Activated B cell treated with CpG ODN at 0.5 μM for 24 hours (primary cell): ENCODE measurements at regions not wholly inside any gene's neighbourhood (a gene's known extent, or its start where the extent isn't known, plus 50 kb on each side); places are given as distances from the start of the nearest gene placed in this dataset.

Experiments used
- ATAC-seq: fragments of 200-7000 bp; cut with Tn5 transposase; one replicate; pipeline ENCODE4 v1.10.0; 2021; ENCODE audit warnings: low read depth, mild to moderate bottlenecking, moderate library complexity
- CTCF ChIA-PET: fragments of 350-600 bp; sonication (Branson Sonifier 250); formaldehyde crosslinking; loops from one replicate; lab custom pipeline; 2021; ENCODE audit warnings: antibody characterized with exemption; lab: Charles Lee
- POLR2A ChIA-PET: fragments of 350-600 bp; sonication (Branson Sonifier 250); formaldehyde crosslinking; loops from one replicate; lab custom pipeline; 2021; ENCODE audit warnings: antibody characterized with exemption; lab: Charles Lee
- DNase-seq: peaks from one replicate; pipeline ENCODE4 v3.0.0; 2022
- H3K27ac Mint-ChIP-seq: one replicate; pipeline ENCODE4 v1.8.0; 2020; ENCODE audit warnings: mixed read lengths
- H3K27me3 Mint-ChIP-seq: one replicate; pipeline ENCODE4 v1.8.0; 2021; ENCODE audit warnings: mixed read lengths
- H3K36me3 Mint-ChIP-seq: one replicate; pipeline ENCODE4 v1.8.0; 2021; ENCODE audit warnings: low read depth, mixed read lengths
- H3K4me1 Mint-ChIP-seq: one replicate; pipeline ENCODE4 v1.8.0; 2021; ENCODE audit warnings: mixed read lengths
- H3K4me3 Mint-ChIP-seq: one replicate; pipeline ENCODE4 v1.8.0; 2020; ENCODE audit warnings: mild to moderate bottlenecking, mixed read lengths
- H3K9me3 Mint-ChIP-seq: one replicate; pipeline ENCODE4 v1.8.0; 2020; ENCODE audit warnings: mixed read lengths
- CTCF ChIP-seq: fragments of 200-600 bp; IDR thresholded peaks from one replicate; pipeline ENCODE4 v1.8.0; 2022; ENCODE audit warnings: antibody characterized with exemption, mild to moderate bottlenecking
- intact Hi-C: fragments of 100-400 bp; cut with micrococcal nuclease; formaldehyde crosslinking; loops from one replicate; pipeline ENCODE4 v1.15.1; 2024

GRCh38 chr2:20122864-20123263, 71.4 kb upstream of the LAPTM4A start:
- no peak for TF ChIP-seq CTCF
- Mint-ChIP-seq H3K36me3 (no peaks in the 10 kb centered on the region), H3K9me3 (no peaks in the 10 kb centered on the region), H3K4me3 (no peak overlapping the region), H3K27me3 (peaks cover 2% of the 10 kb centered on the region), H3K27ac (no peak overlapping the region), H3K4me1 (no peaks in the 10 kb centered on the region)
- ATAC-seq (no peak), DNase-seq (no peak)
- ChIA-PET POLR2A (no interaction called here), CTCF (no interaction called here)
- intact Hi-C loops = no loop called here

- no peaks in the 10 kb centered on the region for H3K36me3 Mint-ChIP-seq
- TF ChIP-seq CTCF = no peak
- ChIA-PET CTCF (no interaction called here), POLR2A (no interaction called here)
- intact Hi-C loops = no loop called here
- H3K9me3 Mint-ChIP-seq = no peaks in the 10 kb centered on the region
- ATAC-seq (no peak), DNase-seq (no peak)
- peaks cover 2% of the 10 kb centered on the region for H3K27me3 Mint-ChIP-seq
- H3K27ac Mint-ChIP-seq = no peak overlapping the region
- no peak overlapping the region for H3K4me3 Mint-ChIP-seq
- H3K4me1 Mint-ChIP-seq = no peaks in the 10 kb centered on the region
Observed at GRCh38 chr2:20120569-20121416, 69.4 kb upstream of the LAPTM4A start.

GRCh38 chr2:20118051-20118450, 66.6 kb upstream of the LAPTM4A start:
- ATAC-seq (no peak), DNase-seq (no peak)
- intact Hi-C loops = no loop called here
- no peak overlapping the region for H3K4me3 Mint-ChIP-seq
- no peaks in the 10 kb centered on the region for H3K36me3 Mint-ChIP-seq
- TF ChIP-seq CTCF = no peak
- no peaks in the 10 kb centered on the region for H3K27me3 Mint-ChIP-seq
- ChIA-PET POLR2A (no interaction called here), CTCF (no interaction called here)
- no peaks in the 10 kb centered on the region for H3K4me1 Mint-ChIP-seq
- no peaks in the 10 kb centered on the region for H3K9me3 Mint-ChIP-seq
- H3K27ac Mint-ChIP-seq = no peak overlapping the region

- ATAC-seq (no peak), DNase-seq (no peak)
- CTCF ChIA-PET = no interaction called here
- TF ChIP-seq CTCF = no peak
- POLR2A ChIA-PET = no interaction called here
- Mint-ChIP-seq H3K4me3 (no peak overlapping the region), H3K27ac (no peak overlapping the region), H3K9me3 (no peaks in the 10 kb centered on the region), H3K4me1 (no peaks in the 10 kb centered on the region), H3K27me3 (peaks cover 2% of the 10 kb centered on the region), H3K36me3 (no peaks in the 10 kb centered on the region)
- intact Hi-C loops = no loop called here
Observed at GRCh38 chr2:20115902-20116301, 64.5 kb upstream of the LAPTM4A start.

- H3K36me3 Mint-ChIP-seq = no peaks in the 10 kb centered on the region
- no peak overlapping the region for H3K27ac Mint-ChIP-seq
- ATAC-seq (no peak), DNase-seq (no peak)
- peaks cover 7% of the 10 kb centered on the region for H3K27me3 Mint-ChIP-seq
- TF ChIP-seq CTCF = no peak
- ChIA-PET POLR2A (no interaction called here), CTCF (no interaction called here)
- H3K4me3 Mint-ChIP-seq = no peak overlapping the region
- no peaks in the 10 kb centered on the region for H3K4me1 Mint-ChIP-seq
- no peaks in the 10 kb centered on the region for H3K9me3 Mint-ChIP-seq
- intact Hi-C loops = no loop called here
Observed at GRCh38 chr2:20115374-20115773, 63.9 kb upstream of the LAPTM4A start.
